A549 (cell line): ENCODE measurements at regions not wholly inside any gene's neighbourhood (a gene's known extent, or its start where the extent isn't known, plus 50 kb on each side); places are given as distances from the start of the nearest gene placed in this dataset.

Source experiments
- ATAC-seq, 2 experiments: fragments of 200-7000 bp in 1 of 2; fragments of >200 bp in 1 of 2; cut with Nextera tagmentation in 1 of 2; cut with Tn5 transposase in 1 of 2; 3 replicates each; pipeline versions ENCODE4 v1.8.0 to v1.9.1; 2018 to 2020; ENCODE audit warnings: mild to moderate bottlenecking in 1 of 2, moderate library complexity in 1 of 2
- CTCF ChIA-PET: fragments of 300-600 bp; sonication (Branson Sonifier 250); formaldehyde crosslinking; extraction: SDS; loops from one replicate; lab custom pipeline; 2021; ENCODE audit warnings: antibody characterized with exemption, inconsistent platforms; lab: Yijun Ruan, JAX
- POLR2A ChIA-PET: fragments of 350-600 bp; formaldehyde crosslinking; extraction: SDS; loops from one replicate; lab custom pipeline; 2021; ENCODE audit warnings: antibody characterized with exemption, inconsistent platforms; lab: Yijun Ruan, JAX
- DNase-seq, 2 experiments: peaks; one replicate each; pipeline versions ENCODE4 v3.0.0 to v3.0.0-alpha.2; 2011 to 2016; ENCODE audit warnings: low read depth in 1 of 2, low spot score in 1 of 2
- FAIRE-seq: peaks from 2 replicates; lab custom pipeline; 2011; peaks lifted over from hg19 to GRCh38; lab: Jason Lieb, UNC
- H3K27ac ChIP-seq, 2 experiments: fragments of >200 bp; sonication (Bioruptor Twin); formaldehyde crosslinking; 3 replicates each; pipeline ENCODE4 v1.5.1; 2016 to 2017
- H3K4me1 ChIP-seq: fragments of >200 bp; sonication (Bioruptor Twin); formaldehyde crosslinking; 3 replicates; pipeline ENCODE4 v1.6.1; 2016
- H3K4me2 ChIP-seq: fragments of >200 bp; sonication (Bioruptor Twin); formaldehyde crosslinking; 3 replicates; pipeline ENCODE4 v1.6.1; 2016
- H3K4me3 ChIP-seq: fragments of >200 bp; sonication (Bioruptor Twin); formaldehyde crosslinking; 3 replicates; pipeline ENCODE4 v1.5.1; 2016
- H3K9me3 ChIP-seq: fragments of >200 bp; sonication (Bioruptor Twin); formaldehyde crosslinking; 3 replicates; pipeline ENCODE4 v1.6.1; 2016
- BHLHE40 ChIP-seq: IDR thresholded peaks from 2 replicates; pipeline ENCODE4 v1.6.1; 2012; ENCODE audit warnings: low read depth, low read length, inconsistent platforms
- CEBPB ChIP-seq, 2 experiments: fragments of >200 bp in 1 of 2; sonication (Bioruptor Twin) in 1 of 2; formaldehyde crosslinking in 1 of 2; IDR thresholded peaks; 2 replicates each; pipeline ENCODE4 v1.6.1; 2012 to 2016
- EP300 ChIP-seq, 2 experiments: fragments of >200 bp; sonication (Bioruptor Twin); formaldehyde crosslinking; IDR thresholded peaks; 2 replicates in 1 of 2; 3 replicates in 1 of 2; pipeline ENCODE4 v1.6.1; 2016 to 2017
- FOXS1 ChIP-seq: fragments of 250-450 bp; sonication (Bioruptor Pico); IDR thresholded peaks from 2 replicates; pipeline ENCODE4 v1.5.0; 2020; ENCODE audit warnings: mild to moderate bottlenecking, moderate library complexity
- GATA3 ChIP-seq: IDR thresholded peaks from 2 replicates; pipeline ENCODE4 v1.6.1; 2012; ENCODE audit warnings: borderline replicate concordance
- HDAC2 ChIP-seq: fragments of 200-600 bp; sonication (generic); IDR thresholded peaks from 2 replicates; pipeline ENCODE4 v1.6.1; 2016
- HEYL ChIP-seq: fragments of 250-450 bp; sonication (Bioruptor Pico); IDR thresholded peaks from 2 replicates; pipeline ENCODE4 v1.8.0; 2021; ENCODE audit warnings: mild to moderate bottlenecking, moderate library complexity
- HOXA7 ChIP-seq: fragments of 250-450 bp; sonication (Bioruptor Pico); IDR thresholded peaks from 2 replicates; pipeline ENCODE4 v1.5.0; 2020; ENCODE audit warnings: mild to moderate bottlenecking, moderate library complexity
- HOXB13 ChIP-seq: fragments of 250-450 bp; sonication (Bioruptor Pico); IDR thresholded peaks from 2 replicates; pipeline ENCODE4 v1.5.0; 2020; ENCODE audit warnings: low read depth, mild to moderate bottlenecking, moderate library complexity
- HOXB5 ChIP-seq: fragments of 250-450 bp; sonication (Bioruptor Pico); IDR thresholded peaks from 2 replicates; pipeline ENCODE4 v1.5.0; 2020; ENCODE audit warnings: mild to moderate bottlenecking, moderate library complexity
- JUN ChIP-seq, 2 experiments: fragments of >200 bp; sonication (Bioruptor Twin); formaldehyde crosslinking; IDR thresholded peaks; 2 replicates in 1 of 2; 3 replicates in 1 of 2; pipeline ENCODE4 v1.6.1; 2016 to 2017
- JUNB ChIP-seq: fragments of >200 bp; sonication (Bioruptor Twin); formaldehyde crosslinking; IDR thresholded peaks from 2 replicates; pipeline ENCODE4 v1.6.1; 2016
- MAZ ChIP-seq: fragments of 150-350 bp; IDR thresholded peaks from 2 replicates; pipeline ENCODE4 v1.6.1; 2014; ENCODE audit warnings: antibody characterized with exemption, low read depth, low read length, borderline replicate concordance
- NPAS2 ChIP-seq: fragments of 250-450 bp; sonication (Bioruptor Pico); IDR thresholded peaks from 2 replicates; pipeline ENCODE4 v1.8.0; 2022; ENCODE audit warnings: mild to moderate bottlenecking, moderate library complexity, borderline replicate concordance
- NR3C1 ChIP-seq: fragments of >200 bp; sonication (Bioruptor Twin); formaldehyde crosslinking; IDR thresholded peaks from 3 replicates; pipeline ENCODE4 v1.6.1; 2017
- RFX5 ChIP-seq: fragments of 450-650 bp; IDR thresholded peaks from 2 replicates; pipeline ENCODE4 v1.7.1; 2014; ENCODE audit warnings: antibody characterized with exemption, mild to moderate bottlenecking, moderate library complexity
- RNF2 ChIP-seq: fragments of 200-600 bp; sonication (generic); IDR thresholded peaks from 2 replicates; pipeline ENCODE4 v1.6.1; 2016; ENCODE audit warnings: low read depth, mild to moderate bottlenecking, antibody characterized with exemption, moderate library complexity, borderline replicate concordance
- TP53 ChIP-seq: fragments of 250-450 bp; sonication (Bioruptor Pico); IDR thresholded peaks from 2 replicates; pipeline ENCODE4 v1.5.0; 2021; ENCODE audit warnings: mild to moderate bottlenecking, moderate library complexity
- WGBS: methylation state at CpG from one replicate; pipeline ENCODE4 v1.1.6; 2017; ENCODE audit errors: missing lambda C conversion rate; 5-methylcytosine and 5-hydroxymethylcytosine counted together
- TF ChIP-seq, protein P1 (sequence below): fragments of 150-350 bp; IDR thresholded peaks from 2 replicates; pipeline ENCODE4 v1.6.1; 2014; ENCODE audit warnings: low read depth, mild to moderate bottlenecking, low read length
- TF ChIP-seq, protein P2 (sequence below): IDR thresholded peaks from 2 replicates; pipeline ENCODE4 v1.6.1; 2012
- TF ChIP-seq, protein P3 (sequence below): IDR thresholded peaks from 2 replicates; pipeline ENCODE4 v1.6.1; 2012
- TF ChIP-seq, protein P4 (sequence below): fragments of 450-650 bp; IDR thresholded peaks from 2 replicates; pipeline ENCODE4 v1.6.1; 2014; ENCODE audit warnings: antibody characterized with exemption
- TF ChIP-seq, protein P5 (sequence below): fragments of >200 bp; sonication (Bioruptor Twin); formaldehyde crosslinking; IDR thresholded peaks from 3 replicates; pipeline ENCODE4 v1.6.1; 2016

DNA sequence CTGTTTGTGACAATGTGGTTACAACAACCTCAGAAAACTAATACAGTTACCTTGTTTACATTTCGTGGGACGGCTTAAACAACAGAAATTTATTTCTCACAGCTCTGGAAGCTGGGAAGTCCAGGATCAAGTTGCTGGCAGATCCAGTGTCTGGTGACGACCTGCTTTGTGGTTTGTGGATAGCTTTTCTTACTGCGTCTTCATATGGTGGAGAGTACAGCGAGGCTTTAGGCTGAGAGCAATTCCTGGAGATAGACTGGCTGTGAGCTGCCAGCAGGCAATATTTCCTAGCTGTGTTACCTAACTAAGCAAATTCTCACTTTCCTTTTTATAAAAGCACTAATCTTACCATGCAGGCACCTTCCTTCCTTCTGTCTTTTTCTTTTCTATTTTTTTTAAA, 1203.5 kb upstream of the PRR20A start:
- 3% methylated on average over 5 of the region's 5 CpGs for WGBS
- H3K4me2 ChIP-seq, result no peak overlapping the region
- no peaks in the 10 kb centered on the region for H3K4me1 ChIP-seq
- H3K9me3 ChIP-seq, result no peaks in the 10 kb centered on the region
- no peak overlapping the region for H3K4me3 ChIP-seq
- TF ChIP-seq FOXS1 (CRISPR knock-in tag) (no peak), RNF2 (no peak), TP53 (no peak), RFX5 (no peak), MAZ (no peak)
- TF ChIP-seq, protein P1, sequence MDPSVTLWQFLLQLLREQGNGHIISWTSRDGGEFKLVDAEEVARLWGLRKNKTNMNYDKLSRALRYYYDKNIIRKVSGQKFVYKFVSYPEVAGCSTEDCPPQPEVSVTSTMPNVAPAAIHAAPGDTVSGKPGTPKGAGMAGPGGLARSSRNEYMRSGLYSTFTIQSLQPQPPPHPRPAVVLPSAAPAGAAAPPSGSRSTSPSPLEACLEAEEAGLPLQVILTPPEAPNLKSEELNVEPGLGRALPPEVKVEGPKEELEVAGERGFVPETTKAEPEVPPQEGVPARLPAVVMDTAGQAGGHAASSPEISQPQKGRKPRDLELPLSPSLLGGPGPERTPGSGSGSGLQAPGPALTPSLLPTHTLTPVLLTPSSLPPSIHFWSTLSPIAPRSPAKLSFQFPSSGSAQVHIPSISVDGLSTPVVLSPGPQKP, result no peak
- POLR2A ChIA-PET, result no interaction called here
- DNase-seq, result no peak
- CTCF ChIA-PET, result no interaction called here
- no peak for ATAC-seq
- no peak for FAIRE-seq
- no peak overlapping the region for H3K27ac ChIP-seq

DNA sequence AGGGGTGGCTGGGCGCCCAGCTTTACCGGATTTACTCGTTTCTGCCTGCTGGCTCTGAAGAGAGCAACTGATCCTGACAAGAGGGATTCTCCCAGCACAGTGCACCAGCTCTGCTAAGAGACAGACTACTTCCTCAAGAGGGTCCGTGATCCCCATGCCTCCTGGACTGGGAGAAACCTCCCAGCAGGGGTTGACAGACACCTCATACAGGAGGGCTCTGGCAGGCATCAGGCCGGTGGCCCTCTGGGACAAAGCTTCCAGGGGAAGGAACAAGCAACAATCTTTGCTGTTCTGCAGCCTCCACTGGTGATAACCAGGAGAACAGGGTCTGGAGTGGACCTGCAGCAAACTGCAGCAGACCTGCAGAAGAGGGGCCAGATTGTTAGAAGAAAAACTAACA, 1192.5 kb upstream of the PRR20A start:
- TF ChIP-seq, protein P2, sequence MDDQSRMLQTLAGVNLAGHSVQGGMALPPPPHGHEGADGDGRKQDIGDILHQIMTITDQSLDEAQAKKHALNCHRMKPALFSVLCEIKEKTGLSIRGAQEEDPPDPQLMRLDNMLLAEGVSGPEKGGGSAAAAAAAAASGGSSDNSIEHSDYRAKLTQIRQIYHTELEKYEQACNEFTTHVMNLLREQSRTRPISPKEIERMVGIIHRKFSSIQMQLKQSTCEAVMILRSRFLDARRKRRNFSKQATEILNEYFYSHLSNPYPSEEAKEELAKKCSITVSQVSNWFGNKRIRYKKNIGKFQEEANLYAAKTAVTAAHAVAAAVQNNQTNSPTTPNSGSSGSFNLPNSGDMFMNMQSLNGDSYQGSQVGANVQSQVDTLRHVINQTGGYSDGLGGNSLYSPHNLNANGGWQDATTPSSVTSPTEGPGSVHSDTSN, result no peak
- TF ChIP-seq HEYL (no peak), BHLHE40 (no peak), EP300 (IDR thresholded peaks at IDR 0.05) (no peak), CEBPB (IDR thresholded peaks at IDR 0.05) (no peak), HOXB13 (CRISPR knock-in tag) (no peak), HOXA7 (CRISPR knock-in tag) (no peak), NPAS2 (CRISPR knock-in tag) (no peak), HDAC2 (no peak), JUNB (no peak), FOXS1 (CRISPR knock-in tag) (no peak), HOXB5 (CRISPR knock-in tag) (no peak), JUN (IDR thresholded peaks at IDR 0.05) (no peak), GATA3 (no peak), TP53 (no peak), RNF2 (no peak), NR3C1 (no peak)
- TF ChIP-seq, protein P3, sequence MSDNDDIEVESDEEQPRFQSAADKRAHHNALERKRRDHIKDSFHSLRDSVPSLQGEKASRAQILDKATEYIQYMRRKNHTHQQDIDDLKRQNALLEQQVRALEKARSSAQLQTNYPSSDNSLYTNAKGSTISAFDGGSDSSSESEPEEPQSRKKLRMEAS, result no peak
- TF ChIP-seq, protein P4, sequence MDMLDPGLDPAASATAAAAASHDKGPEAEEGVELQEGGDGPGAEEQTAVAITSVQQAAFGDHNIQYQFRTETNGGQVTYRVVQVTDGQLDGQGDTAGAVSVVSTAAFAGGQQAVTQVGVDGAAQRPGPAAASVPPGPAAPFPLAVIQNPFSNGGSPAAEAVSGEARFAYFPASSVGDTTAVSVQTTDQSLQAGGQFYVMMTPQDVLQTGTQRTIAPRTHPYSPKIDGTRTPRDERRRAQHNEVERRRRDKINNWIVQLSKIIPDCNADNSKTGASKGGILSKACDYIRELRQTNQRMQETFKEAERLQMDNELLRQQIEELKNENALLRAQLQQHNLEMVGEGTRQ, result no peak
- TF ChIP-seq, protein P5, sequence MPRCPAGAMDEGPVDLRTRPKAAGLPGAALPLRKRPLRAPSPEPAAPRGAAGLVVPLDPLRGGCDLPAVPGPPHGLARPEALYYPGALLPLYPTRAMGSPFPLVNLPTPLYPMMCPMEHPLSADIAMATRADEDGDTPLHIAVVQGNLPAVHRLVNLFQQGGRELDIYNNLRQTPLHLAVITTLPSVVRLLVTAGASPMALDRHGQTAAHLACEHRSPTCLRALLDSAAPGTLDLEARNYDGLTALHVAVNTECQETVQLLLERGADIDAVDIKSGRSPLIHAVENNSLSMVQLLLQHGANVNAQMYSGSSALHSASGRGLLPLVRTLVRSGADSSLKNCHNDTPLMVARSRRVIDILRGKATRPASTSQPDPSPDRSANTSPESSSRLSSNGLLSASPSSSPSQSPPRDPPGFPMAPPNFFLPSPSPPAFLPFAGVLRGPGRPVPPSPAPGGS, result no peak
- DNase-seq, result no peak
- no peaks in the 10 kb centered on the region for H3K9me3 ChIP-seq
- H3K4me2 ChIP-seq, result no peak overlapping the region
- 0% methylated on average over 1 of the region's 5 CpGs for WGBS
- H3K4me1 ChIP-seq, result no peaks in the 10 kb centered on the region
- FAIRE-seq, result no peak
- no peak for ATAC-seq
- H3K4me3 ChIP-seq, result no peak overlapping the region
- ChIA-PET CTCF (no interaction called here), POLR2A (no interaction called here)
- H3K27ac ChIP-seq, result no peak overlapping the region
